Suprapubic skin (tissue), 3 donors: ENCODE measurements at regions not wholly inside any gene's neighbourhood (a gene's known extent, or its start where the extent isn't known, plus 50 kb on each side); places are given as distances from the start of the nearest gene placed in this dataset.

ENCODE experiments used
- CTCF ChIP-seq, 2 donors: fragments of 200-600 bp in 1 of 2; fragments of 450-650 bp in 1 of 2; sonication (generic) in 1 of 2; IDR thresholded peaks; one replicate each; pipeline ENCODE4 v1.5.1; 2016 to 2019; ENCODE audit warnings: antibody characterized with exemption in 2 of 2, mild to moderate bottlenecking in 1 of 2, moderate library complexity in 1 of 2
- EP300 ChIP-seq: sonication (generic); formaldehyde crosslinking; IDR thresholded peaks from one replicate; pipeline ENCODE4 v1.6.1; 2017; ENCODE audit warnings: antibody characterized with exemption

DNA sequence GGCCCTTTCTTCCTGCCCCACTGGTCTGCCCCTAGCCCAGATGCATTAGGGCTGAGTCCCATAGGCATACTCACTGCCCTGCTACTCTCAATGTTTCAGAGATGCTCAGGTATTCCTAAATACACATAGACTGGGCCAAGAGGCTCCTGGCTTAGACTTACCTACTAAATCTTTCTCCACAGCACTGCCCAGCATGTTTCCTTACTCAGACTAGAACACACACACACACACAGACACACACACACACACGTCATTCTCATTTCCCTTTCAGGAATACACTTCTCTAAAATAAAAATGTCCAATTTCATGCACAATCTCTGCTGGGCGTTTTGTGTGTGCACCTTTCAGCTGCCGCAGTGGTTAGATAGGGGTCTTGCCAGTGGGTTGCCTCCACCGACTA, 175.7 kb downstream of the FAM43A start:
- no peak for TF ChIP-seq CTCF (IDR thresholded peaks at IDR 0.05)
- no peak for TF ChIP-seq EP300
